GM21367 (cell line): ENCODE measurements at regions not wholly inside any gene's neighbourhood (a gene's known extent, or its start where the extent isn't known, plus 50 kb on each side); places are given as distances from the start of the nearest gene placed in this dataset.

Experiments used
- ATAC-seq: cut with Tn5 transposase; IDR thresholded peaks from one replicate; pipeline ENCODE4 v1.9.1; 2021; ENCODE audit not compliant: unreplicated experiment

DNA sequence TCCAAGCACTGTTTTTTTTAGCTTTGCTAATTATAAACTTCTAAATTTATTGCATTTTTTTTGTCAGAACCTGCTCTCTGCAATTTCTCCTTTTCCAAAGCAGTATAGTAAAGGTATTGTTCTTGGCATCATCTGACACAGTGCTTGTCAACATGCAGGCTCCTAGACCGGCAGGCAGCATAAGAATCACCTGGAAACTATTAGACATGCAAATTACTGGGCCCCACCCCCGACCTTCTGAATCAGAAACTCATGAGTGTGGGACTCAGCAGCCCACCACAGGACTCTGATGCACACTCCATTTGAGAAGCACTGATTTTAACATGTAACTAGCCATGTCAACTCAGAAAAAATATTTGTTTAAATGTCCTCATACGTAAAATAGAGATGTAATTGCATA lies 551.1 kb upstream of the CELF4 start:
- ATAC-seq = no peak

- ATAC-seq = no peak
Observed at GRCh38 chr18:38115201-38115600, 549.6 kb upstream of the CELF4 start.

- ATAC-seq = no peak
Observed at GRCh38 chr18:38087538-38087937, 521.9 kb upstream of the CELF4 start.

DNA sequence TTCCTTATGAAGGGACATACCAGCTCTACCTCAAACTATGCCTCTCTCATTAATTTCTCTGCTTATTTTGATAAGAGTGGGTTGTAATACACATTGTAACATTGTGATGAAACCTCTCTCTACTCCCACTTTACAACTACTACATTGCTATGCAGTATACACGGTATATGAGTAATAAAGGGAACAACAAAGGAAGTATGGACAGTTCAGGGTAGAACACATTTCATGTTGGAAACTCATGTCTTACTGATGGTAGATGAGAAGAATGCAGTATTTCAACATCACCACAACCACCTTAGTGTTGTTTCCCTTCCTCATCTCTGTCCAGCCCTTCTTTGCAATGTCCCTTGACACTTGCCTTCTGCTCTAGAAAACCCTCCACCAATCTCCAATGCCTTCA lies 515.9 kb upstream of the CELF4 start:
- no peak for ATAC-seq

DNA sequence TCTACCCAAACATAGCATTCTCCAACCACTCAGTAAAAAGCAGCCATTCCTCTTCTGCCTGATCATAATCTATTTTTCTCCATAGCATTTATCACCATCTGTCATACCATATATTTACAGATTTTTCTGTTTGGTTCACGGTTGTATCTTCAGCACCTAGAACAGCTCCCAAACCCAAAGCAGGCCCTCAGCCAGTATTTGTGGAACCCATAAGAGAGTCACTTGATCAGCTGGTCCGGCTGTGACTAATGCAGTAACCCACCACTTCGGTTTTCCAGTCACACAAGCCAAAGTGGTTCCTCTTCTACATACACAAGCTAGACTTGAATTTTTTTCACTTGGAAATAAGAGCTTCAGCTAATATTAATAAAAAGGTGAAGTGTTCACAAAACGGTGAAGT lies 511.6 kb upstream of the CELF4 start:
- no peak for ATAC-seq

- ATAC-seq = no peak
Observed at GRCh38 chr18:38076346-38077070, 510.9 kb upstream of the CELF4 start.

- no peak for ATAC-seq
Observed at GRCh38 chr18:38074298-38074876, 508.8 kb upstream of the CELF4 start.

DNA sequence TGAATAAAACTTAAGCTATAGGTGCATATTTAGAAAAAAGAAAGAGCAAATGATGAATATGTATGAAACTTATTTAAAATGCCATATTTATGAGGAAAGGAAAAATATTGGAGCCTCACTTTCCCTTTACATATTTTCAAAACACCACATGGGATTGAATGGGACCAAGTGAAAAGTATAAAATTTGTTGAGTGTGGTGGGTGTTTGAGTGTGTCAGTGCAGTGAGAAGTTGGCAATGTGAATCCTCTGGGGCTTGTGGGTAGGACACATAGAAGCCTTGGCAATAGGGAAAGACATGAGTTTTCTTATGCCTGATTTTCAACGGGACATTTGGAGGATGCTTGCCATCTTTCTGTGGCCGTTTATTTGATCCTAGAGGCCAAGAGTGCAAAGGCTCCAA lies 502.2 kb upstream of the CELF4 start:
- ATAC-seq = no peak

DNA sequence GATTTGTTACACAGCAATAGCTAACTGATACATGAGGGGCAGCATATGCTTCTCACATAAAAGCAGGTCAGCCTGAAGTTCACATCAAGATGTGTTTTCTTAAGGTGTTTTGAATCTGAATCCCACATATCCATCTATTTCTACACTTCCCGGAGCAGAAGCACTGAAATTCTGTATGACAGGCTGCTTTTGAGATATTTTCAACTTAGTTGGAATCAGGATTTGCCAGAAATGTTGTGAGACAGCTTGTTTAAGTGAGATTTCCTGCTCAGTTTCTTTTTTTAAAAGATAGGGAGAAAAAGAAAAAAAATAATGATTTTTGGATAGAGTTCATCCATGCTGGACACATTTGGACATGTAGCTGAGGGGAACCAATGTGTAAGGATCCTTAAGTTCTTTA lies 501.5 kb upstream of the CELF4 start:
- ATAC-seq = no peak

GRCh38 chr18:38052879-38053590 lies 487.4 kb upstream of the CELF4 start:
- ATAC-seq = no peak

GRCh38 chr18:38047820-38048219 lies 482.2 kb upstream of the CELF4 start:
- no peak for ATAC-seq

GRCh38 chr18:38046651-38047050 lies 481.1 kb upstream of the CELF4 start:
- no peak for ATAC-seq

- ATAC-seq = no peak
Observed at GRCh38 chr18:38045845-38046244, 480.2 kb upstream of the CELF4 start.

GRCh38 chr18:38042211-38042890 lies 476.8 kb upstream of the CELF4 start:
- no peak for ATAC-seq

- ATAC-seq = no peak
Observed at GRCh38 chr18:38038242-38038641, 472.6 kb upstream of the CELF4 start.

GRCh38 chr18:38035193-38035592 lies 469.6 kb upstream of the CELF4 start:
- ATAC-seq = no peak

DNA sequence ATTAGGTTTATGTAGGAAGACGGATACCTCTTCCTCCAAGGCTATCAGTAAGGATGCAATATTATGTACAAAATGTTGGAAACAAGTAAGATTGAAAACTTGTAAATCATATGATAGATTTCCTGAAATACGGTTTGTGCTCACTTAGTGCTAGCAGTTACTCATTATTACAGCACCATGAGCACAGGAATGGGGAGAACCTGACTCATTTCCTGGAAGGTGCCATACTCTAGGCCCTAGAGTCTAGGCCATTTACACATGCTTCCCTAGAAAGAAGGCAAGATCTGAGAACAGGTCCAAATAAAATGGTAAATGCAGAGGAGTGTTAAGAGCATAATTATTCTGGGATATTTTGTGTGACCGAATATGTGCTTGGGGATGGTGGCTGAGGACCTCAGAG lies 467.7 kb upstream of the CELF4 start:
- no peak for ATAC-seq

DNA sequence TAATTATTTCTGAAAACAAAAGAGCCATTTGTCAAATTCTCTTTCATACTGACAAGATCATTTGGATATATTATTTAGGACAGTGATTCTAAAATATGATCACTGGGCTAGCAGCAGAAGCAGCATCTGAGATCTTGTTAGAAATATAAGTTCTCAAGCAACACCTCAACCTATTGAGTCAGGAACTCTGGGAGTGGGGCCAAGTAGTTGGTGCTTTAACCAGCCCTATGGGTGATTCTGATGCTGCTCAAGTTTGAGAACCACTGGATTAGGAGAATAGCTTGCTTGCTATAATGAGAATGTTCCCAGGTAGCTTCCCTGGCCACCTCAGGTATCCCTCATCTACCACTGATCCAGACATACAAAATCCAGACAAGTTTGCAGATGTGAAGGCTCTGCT lies 466.9 kb upstream of the CELF4 start:
- ATAC-seq = no peak

DNA sequence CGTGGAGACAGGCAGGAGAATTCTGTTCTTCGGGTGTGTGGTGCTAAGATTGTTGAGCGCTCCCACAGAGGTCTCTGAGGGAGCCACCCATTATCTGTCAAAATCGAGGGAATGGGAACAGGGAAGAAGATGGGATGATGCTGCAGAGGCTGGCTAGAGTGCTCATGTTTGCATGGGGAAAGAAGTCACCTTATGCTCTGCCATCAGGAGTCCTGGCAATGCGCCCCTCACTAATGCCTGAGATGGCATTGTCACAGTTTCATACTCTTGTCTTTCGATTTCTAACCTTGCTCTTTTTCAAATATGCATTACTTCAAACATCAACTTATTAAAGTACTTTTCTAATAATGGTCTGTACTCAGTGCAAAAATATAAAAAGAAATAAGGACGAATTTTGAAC lies 463.3 kb upstream of the CELF4 start:
- no peak for ATAC-seq

- ATAC-seq = no peak
Observed at GRCh38 chr18:38025433-38026038, 459.9 kb upstream of the CELF4 start.

- no peak for ATAC-seq
Observed at GRCh38 chr18:38023871-38024270, 458.3 kb upstream of the CELF4 start.
